GM23338 (cell line): ENCODE measurements at regions not wholly inside any gene's neighbourhood (a gene's known extent, or its start where the extent isn't known, plus 50 kb on each side); places are given as distances from the start of the nearest gene placed in this dataset.
A peak's percentile ranks its signal among the peaks of the same experiment; 100 is the strongest.

Experiments used
- ATAC-seq: fragments of 200-7000 bp; cut with Tn5 transposase; 3 replicates; pipeline ENCODE4 v1.9.1; 2020
- DNase-seq: peaks from one replicate; pipeline ENCODE4 v3.0.0-alpha.2; 2015; ENCODE audit warnings: low spot score
- H2AFZ ChIP-seq: fragments of 200-600 bp; sonication (generic); 2 replicates; pipeline ENCODE4 v1.8.0; 2016; ENCODE audit warnings: antibody characterized with exemption, mild to moderate bottlenecking, moderate library complexity
- H3F3A ChIP-seq: fragments of 200-600 bp; sonication (generic); replicated peaks from 2 replicates; pipeline ENCODE4 v1.8.0; 2017; ENCODE audit warnings: antibody characterized with exemption, mixed run types, low read depth
- H3K27ac ChIP-seq: fragments of 200-600 bp; sonication (generic); 2 replicates; pipeline ENCODE4 v1.6.1; 2016; ENCODE audit warnings: low read depth
- H3K27me3 ChIP-seq: fragments of 200-600 bp; sonication (generic); 2 replicates; pipeline ENCODE4 v1.8.0; 2016; ENCODE audit warnings: mild to moderate bottlenecking, mixed run types, moderate library complexity; ENCODE audit not compliant: insufficient read depth
- H3K36me3 ChIP-seq: fragments of 200-600 bp; sonication (generic); 2 replicates; pipeline ENCODE4 v1.8.0; 2016; ENCODE audit warnings: mild to moderate bottlenecking; ENCODE audit not compliant: insufficient read depth
- H3K4me1 ChIP-seq: fragments of 200-600 bp; sonication (generic); 2 replicates; pipeline ENCODE4 v1.8.0; 2016; ENCODE audit warnings: mild to moderate bottlenecking, moderate library complexity; ENCODE audit not compliant: insufficient read depth
- H3K4me2 ChIP-seq: fragments of 200-600 bp; sonication (generic); 2 replicates; pipeline ENCODE4 v1.7.1; 2017; ENCODE audit warnings: mixed run types
- H3K4me3 ChIP-seq: fragments of 200-600 bp; sonication (generic); 2 replicates; pipeline ENCODE4 v1.6.1; 2016; ENCODE audit warnings: mixed run types
- H3K79me2 ChIP-seq: fragments of 200-600 bp; sonication (generic); replicated peaks from 2 replicates; pipeline ENCODE4 v1.8.0; 2017; ENCODE audit warnings: mild to moderate bottlenecking; ENCODE audit not compliant: insufficient read depth
- H3K9me2 ChIP-seq: fragments of 200-600 bp; sonication (generic); 2 replicates; pipeline ENCODE4 v1.8.0; 2017; ENCODE audit not compliant: insufficient read depth
- H4K20me1 ChIP-seq: fragments of 200-600 bp; sonication (generic); replicated peaks from 2 replicates; pipeline ENCODE4 v1.8.0; 2017; ENCODE audit warnings: mild to moderate bottlenecking; ENCODE audit not compliant: insufficient read depth
- H3K27ac Mint-ChIP-seq: 2 replicates; pipeline ENCODE4 v1.8.0; 2020; ENCODE audit warnings: inconsistent platforms, mild to moderate bottlenecking, moderate library complexity, mixed read lengths
- H3K27me3 Mint-ChIP-seq: 3 replicates; pipeline ENCODE4 v1.8.0; 2022; ENCODE audit warnings: low read depth, mild to moderate bottlenecking, moderate library complexity, mixed read lengths, inconsistent platforms; ENCODE audit not compliant: insufficient read depth, poor library complexity
- H3K36me3 Mint-ChIP-seq: 3 replicates; pipeline ENCODE4 v1.8.0; 2021; ENCODE audit warnings: low read depth, mild to moderate bottlenecking, inconsistent platforms, moderate library complexity, mixed read lengths
- H3K4me1 Mint-ChIP-seq: 3 replicates; pipeline ENCODE4 v1.8.0; 2020; ENCODE audit warnings: mild to moderate bottlenecking, inconsistent platforms, mixed read lengths
- H3K4me3 Mint-ChIP-seq: 3 replicates; pipeline ENCODE4 v1.8.0; 2021; ENCODE audit warnings: moderate library complexity, mild to moderate bottlenecking, inconsistent platforms, mixed read lengths
- H3K9me3 Mint-ChIP-seq: 3 replicates; pipeline ENCODE4 v1.8.0; 2020; ENCODE audit warnings: moderate library complexity, mild to moderate bottlenecking, inconsistent platforms, mixed read lengths
- EZH2phosphoT487 ChIP-seq: fragments of 200-600 bp; sonication (generic); IDR thresholded peaks from one replicate; pipeline ENCODE4 v1.8.1; 2018; ENCODE audit warnings: antibody characterized with exemption; ENCODE audit not compliant: unreplicated experiment
- JUNB ChIP-seq: IDR thresholded peaks from one replicate; pipeline ENCODE4 v1.6.1; 2016; ENCODE audit warnings: antibody characterized with exemption; ENCODE audit not compliant: unreplicated experiment
- NANOG ChIP-seq: IDR thresholded peaks from 2 replicates; pipeline ENCODE4 v1.6.1; 2016; ENCODE audit warnings: antibody characterized with exemption, borderline replicate concordance
- POLR2AphosphoS5 ChIP-seq: IDR thresholded peaks from 2 replicates; pipeline ENCODE4 v1.6.1; 2016; ENCODE audit warnings: antibody characterized with exemption, low read depth
- STAT1 ChIP-seq: IDR thresholded peaks from one replicate; pipeline ENCODE4 v1.6.1; 2016; ENCODE audit warnings: antibody characterized with exemption; ENCODE audit not compliant: unreplicated experiment
- ZNF114 ChIP-seq: fragments of 250-450 bp; sonication (Bioruptor Pico); IDR thresholded peaks from 2 replicates; pipeline ENCODE4 v1.5.0; 2020; ENCODE audit warnings: mild to moderate bottlenecking, moderate library complexity
- ZNF331 ChIP-seq: fragments of 250-450 bp; sonication (Bioruptor Pico); IDR thresholded peaks from 2 replicates; pipeline ENCODE4 v1.5.0; 2020; ENCODE audit warnings: low read depth, mild to moderate bottlenecking, moderate library complexity
- TF ChIP-seq, protein P1 (sequence below): IDR thresholded peaks from 2 replicates; pipeline ENCODE4 v1.6.1; 2016; ENCODE audit warnings: antibody characterized with exemption
- TF ChIP-seq, protein P2 (sequence below): IDR thresholded peaks from one replicate; pipeline ENCODE4 v1.6.1; 2018; ENCODE audit warnings: antibody characterized with exemption; ENCODE audit not compliant: unreplicated experiment

DNA sequence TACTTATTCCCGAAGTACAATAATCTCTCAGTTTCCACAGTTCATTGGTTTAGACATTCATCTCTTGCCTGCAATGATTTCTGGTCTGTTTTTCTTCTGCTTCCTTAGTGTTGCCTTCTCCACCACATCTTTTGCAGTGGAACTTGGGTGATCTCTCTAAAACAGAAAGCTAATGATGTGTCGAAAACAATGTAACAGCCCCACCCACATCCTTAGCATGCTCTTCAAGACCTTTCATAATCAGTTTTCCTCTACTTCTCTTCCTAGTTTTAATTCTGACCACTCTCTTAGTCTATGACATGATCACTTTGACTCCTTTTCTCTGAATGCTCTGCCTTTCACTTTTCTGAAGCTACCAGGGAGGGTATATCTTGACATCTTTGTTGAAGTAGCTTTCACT is 1007.9 kb upstream of the CITED2 start:
- TF ChIP-seq EZH2phosphoT487 (no peak), ZNF114 (CRISPR knock-in tag) (no peak), POLR2AphosphoS5 (no peak), STAT1 (no peak), JUNB (no peak)
- TF ChIP-seq, protein P1, sequence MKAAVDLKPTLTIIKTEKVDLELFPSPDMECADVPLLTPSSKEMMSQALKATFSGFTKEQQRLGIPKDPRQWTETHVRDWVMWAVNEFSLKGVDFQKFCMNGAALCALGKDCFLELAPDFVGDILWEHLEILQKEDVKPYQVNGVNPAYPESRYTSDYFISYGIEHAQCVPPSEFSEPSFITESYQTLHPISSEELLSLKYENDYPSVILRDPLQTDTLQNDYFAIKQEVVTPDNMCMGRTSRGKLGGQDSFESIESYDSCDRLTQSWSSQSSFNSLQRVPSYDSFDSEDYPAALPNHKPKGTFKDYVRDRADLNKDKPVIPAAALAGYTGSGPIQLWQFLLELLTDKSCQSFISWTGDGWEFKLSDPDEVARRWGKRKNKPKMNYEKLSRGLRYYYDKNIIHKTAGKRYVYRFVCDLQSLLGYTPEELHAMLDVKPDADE, result no peak
- Histone ChIP-seq H3K9me2 (no peaks in the 10 kb centered on the region), H3K4me2 (no peak overlapping the region), H3K27ac (no peak overlapping the region), H3K4me3 (no peak overlapping the region), H2AFZ (no peak overlapping the region), H4K20me1 (no peaks in the 10 kb centered on the region), H3K4me1 (no peaks in the 10 kb centered on the region), H3K36me3 (no peaks in the 10 kb centered on the region), H3F3A (no peaks in the 10 kb centered on the region), H3K27me3 (no peaks in the 10 kb centered on the region), H3K79me2 (no peaks in the 10 kb centered on the region)
- H3K27me3 Mint-ChIP-seq, result no peaks in the 10 kb centered on the region
- H3K27ac Mint-ChIP-seq, result no peak overlapping the region
- peaks cover 28% of the 10 kb centered on the region for H3K9me3 Mint-ChIP-seq
- H3K4me3 Mint-ChIP-seq, result no peak overlapping the region
- H3K36me3 Mint-ChIP-seq, result peaks cover 25% of the 10 kb centered on the region
- no peaks in the 10 kb centered on the region for H3K4me1 Mint-ChIP-seq
- ATAC-seq (no peak), DNase-seq (no peak)

DNA sequence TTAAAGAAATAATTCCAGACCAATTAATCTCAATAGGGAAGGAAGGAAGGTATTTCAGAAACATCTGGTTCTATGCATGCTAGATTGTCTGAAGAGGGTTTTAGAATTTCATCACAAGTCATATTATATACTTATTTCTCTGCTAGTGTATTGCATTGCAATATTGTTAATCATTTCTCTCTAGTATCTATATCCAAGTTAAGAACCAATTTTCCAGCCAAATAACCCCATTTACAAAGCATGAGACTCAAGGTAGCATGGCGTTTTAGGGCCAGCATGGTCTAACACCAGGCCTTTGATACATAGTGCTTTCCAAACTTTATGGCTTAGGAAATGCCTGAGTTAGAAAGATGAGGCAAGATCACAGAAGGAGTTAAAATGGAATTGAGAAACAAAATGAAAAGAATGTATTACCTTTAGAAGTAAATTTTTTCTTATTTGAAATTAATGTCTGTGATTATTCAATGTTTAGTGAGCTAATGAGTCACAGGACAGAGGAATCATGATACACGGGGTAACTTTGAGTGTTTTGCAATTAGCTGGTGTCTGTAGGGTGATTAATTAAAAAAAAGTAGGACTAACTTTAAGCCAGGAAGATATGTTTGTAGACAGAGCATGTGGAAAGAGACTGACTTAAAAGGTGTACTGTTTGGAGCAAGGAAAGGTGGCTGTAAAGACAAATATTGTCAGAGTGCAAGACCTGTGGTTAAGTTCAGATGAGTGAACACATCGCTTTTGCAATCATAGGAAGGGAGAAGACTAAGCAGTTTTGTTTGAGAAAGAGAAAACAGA is 1006.2 kb upstream of the CITED2 start:
- Histone ChIP-seq H4K20me1 (no peaks in the 10 kb centered on the region), H3K27ac (no peak overlapping the region), H3K9me2 (no peaks in the 10 kb centered on the region), H3K4me2 (no peak overlapping the region), H3F3A (no peaks in the 10 kb centered on the region), H2AFZ (peak overlapping the region; percentile 70), H3K4me1 (no peaks in the 10 kb centered on the region), H3K27me3 (no peaks in the 10 kb centered on the region), H3K36me3 (no peaks in the 10 kb centered on the region), H3K4me3 (no peak overlapping the region), H3K79me2 (no peaks in the 10 kb centered on the region)
- peaks cover 18% of the 10 kb centered on the region for H3K36me3 Mint-ChIP-seq
- TF ChIP-seq, protein P2, sequence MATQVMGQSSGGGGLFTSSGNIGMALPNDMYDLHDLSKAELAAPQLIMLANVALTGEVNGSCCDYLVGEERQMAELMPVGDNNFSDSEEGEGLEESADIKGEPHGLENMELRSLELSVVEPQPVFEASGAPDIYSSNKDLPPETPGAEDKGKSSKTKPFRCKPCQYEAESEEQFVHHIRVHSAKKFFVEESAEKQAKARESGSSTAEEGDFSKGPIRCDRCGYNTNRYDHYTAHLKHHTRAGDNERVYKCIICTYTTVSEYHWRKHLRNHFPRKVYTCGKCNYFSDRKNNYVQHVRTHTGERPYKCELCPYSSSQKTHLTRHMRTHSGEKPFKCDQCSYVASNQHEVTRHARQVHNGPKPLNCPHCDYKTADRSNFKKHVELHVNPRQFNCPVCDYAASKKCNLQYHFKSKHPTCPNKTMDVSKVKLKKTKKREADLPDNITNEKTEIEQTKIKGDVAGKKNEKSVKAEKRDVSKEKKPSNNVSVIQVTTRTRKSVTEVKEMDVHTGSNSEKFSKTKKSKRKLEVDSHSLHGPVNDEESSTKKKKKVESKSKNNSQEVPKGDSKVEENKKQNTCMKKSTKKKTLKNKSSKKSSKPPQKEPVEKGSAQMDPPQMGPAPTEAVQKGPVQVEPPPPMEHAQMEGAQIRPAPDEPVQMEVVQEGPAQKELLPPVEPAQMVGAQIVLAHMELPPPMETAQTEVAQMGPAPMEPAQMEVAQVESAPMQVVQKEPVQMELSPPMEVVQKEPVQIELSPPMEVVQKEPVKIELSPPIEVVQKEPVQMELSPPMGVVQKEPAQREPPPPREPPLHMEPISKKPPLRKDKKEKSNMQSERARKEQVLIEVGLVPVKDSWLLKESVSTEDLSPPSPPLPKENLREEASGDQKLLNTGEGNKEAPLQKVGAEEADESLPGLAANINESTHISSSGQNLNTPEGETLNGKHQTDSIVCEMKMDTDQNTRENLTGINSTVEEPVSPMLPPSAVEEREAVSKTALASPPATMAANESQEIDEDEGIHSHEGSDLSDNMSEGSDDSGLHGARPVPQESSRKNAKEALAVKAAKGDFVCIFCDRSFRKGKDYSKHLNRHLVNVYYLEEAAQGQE, result no peak
- no peak for TF ChIP-seq NANOG
- no peak for TF ChIP-seq EZH2phosphoT487
- TF ChIP-seq ZNF331 (CRISPR knock-in tag), result no peak
- TF ChIP-seq POLR2AphosphoS5, result no peak
- ATAC-seq (no peak), DNase-seq (no peak)
- peaks cover 21% of the 10 kb centered on the region for H3K9me3 Mint-ChIP-seq
- H3K27me3 Mint-ChIP-seq, result no peaks in the 10 kb centered on the region
- no peaks in the 10 kb centered on the region for H3K4me1 Mint-ChIP-seq
- no peak overlapping the region for H3K4me3 Mint-ChIP-seq
- no peak overlapping the region for H3K27ac Mint-ChIP-seq
